HepG2 (cell line): ENCODE measurements at regions not wholly inside any gene's neighbourhood (a gene's known extent, or its start where the extent isn't known, plus 50 kb on each side); places are given as distances from the start of the nearest gene placed in this dataset.

ENCODE experiments used
- BRCA1 ChIP-seq: sonication (generic); formaldehyde crosslinking; IDR thresholded peaks from 2 replicates; pipeline ENCODE4 v1.4.0; 2020; ENCODE audit warnings: missing genetic modification reagents
- ZBTB7A ChIP-seq: sonication (generic); formaldehyde crosslinking; IDR thresholded peaks from 2 replicates; pipeline ENCODE4 v1.8.0; 2022; ENCODE audit warnings: mild to moderate bottlenecking, missing genetic modification reagents
- ZNF33A ChIP-seq: sonication (generic); formaldehyde crosslinking; IDR thresholded peaks from 2 replicates; pipeline ENCODE4 v1.5.1; 2020; ENCODE audit warnings: missing genetic modification reagents, mild to moderate bottlenecking, moderate library complexity, borderline replicate concordance
- TF ChIP-seq, protein P1 (sequence below): sonication (generic); formaldehyde crosslinking; IDR thresholded peaks from 2 replicates; pipeline ENCODE4 v1.4.0; 2020; ENCODE audit warnings: mild to moderate bottlenecking, missing genetic modification reagents, borderline replicate concordance

GRCh38 chr10:21385536-21385935 lies 139.9 kb downstream of the SKIDA1 start:
- TF ChIP-seq, protein P1, sequence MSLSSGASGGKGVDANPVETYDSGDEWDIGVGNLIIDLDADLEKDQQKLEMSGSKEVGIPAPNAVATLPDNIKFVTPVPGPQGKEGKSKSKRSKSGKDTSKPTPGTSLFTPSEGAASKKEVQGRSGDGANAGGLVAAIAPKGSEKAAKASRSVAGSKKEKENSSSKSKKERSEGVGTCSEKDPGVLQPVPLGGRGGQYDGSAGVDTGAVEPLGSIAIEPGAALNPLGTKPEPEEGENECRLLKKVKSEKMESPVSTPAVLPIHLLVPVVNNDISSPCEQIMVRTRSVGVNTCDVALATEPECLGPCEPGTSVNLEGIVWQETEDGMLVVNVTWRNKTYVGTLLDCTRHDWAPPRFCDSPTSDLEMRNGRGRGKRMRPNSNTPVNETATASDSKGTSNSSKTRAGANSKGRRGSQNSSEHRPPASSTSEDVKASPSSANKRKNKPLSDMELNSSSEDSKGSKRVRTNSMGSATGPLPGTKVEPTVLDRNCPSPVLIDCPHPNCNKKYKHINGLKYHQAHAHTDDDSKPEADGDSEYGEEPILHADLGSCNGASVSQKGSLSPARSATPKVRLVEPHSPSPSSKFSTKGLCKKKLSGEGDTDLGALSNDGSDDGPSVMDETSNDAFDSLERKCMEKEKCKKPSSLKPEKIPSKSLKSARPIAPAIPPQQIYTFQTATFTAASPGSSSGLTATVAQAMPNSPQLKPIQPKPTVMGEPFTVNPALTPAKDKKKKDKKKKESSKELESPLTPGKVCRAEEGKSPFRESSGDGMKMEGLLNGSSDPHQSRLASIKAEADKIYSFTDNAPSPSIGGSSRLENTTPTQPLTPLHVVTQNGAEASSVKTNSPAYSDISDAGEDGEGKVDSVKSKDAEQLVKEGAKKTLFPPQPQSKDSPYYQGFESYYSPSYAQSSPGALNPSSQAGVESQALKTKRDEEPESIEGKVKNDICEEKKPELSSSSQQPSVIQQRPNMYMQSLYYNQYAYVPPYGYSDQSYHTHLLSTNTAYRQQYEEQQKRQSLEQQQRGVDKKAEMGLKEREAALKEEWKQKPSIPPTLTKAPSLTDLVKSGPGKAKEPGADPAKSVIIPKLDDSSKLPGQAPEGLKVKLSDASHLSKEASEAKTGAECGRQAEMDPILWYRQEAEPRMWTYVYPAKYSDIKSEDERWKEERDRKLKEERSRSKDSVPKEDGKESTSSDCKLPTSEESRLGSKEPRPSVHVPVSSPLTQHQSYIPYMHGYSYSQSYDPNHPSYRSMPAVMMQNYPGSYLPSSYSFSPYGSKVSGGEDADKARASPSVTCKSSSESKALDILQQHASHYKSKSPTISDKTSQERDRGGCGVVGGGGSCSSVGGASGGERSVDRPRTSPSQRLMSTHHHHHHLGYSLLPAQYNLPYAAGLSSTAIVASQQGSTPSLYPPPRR (CRISPR knock-in tag), result no peak
- no peak for TF ChIP-seq ZNF33A (CRISPR knock-in tag)
- TF ChIP-seq BRCA1 (CRISPR knock-in tag), result no peak
- TF ChIP-seq ZBTB7A, result no peak
